IMR-90 (cell line): ENCODE measurements at regions not wholly inside any gene's neighbourhood (a gene's known extent, or its start where the extent isn't known, plus 50 kb on each side); places are given as distances from the start of the nearest gene placed in this dataset.

ENCODE experiments used
- ATAC-seq: fragments of 200-7000 bp; cut with Tn5 transposase; 2 replicates; pipeline ENCODE4 v1.9.1; 2020; ENCODE audit warnings: low read depth, mild to moderate bottlenecking, moderate library complexity
- BruUV-seq: library from RNA; stranded (reverse); fragments of 400-500 nt; replicated peaks from 2 replicates; lab custom pipeline; 2021; lab: Mats Ljungman, UMichigan
- CTCF ChIA-PET: fragments of 300-600 bp; formaldehyde crosslinking; extraction: SDS; loops from one replicate; lab custom pipeline; 2021; ENCODE audit warnings: antibody characterized with exemption; lab: Yijun Ruan, JAX
- POLR2A ChIA-PET: fragments of 300-600 bp; sonication (Branson Sonifier 250); formaldehyde crosslinking; loops from one replicate; lab custom pipeline; 2022; ENCODE audit warnings: antibody characterized with exemption; ENCODE audit not compliant: unreplicated experiment; lab: Charles Lee
- DNase-seq: peaks from one replicate; pipeline ENCODE4 v3.0.0; 2013
- H2AFZ ChIP-seq: replicated peaks from 2 replicates; pipeline ENCODE3; 2013; ENCODE audit warnings: low read length, mild to moderate bottlenecking; ENCODE audit not compliant: poor library complexity
- H2AK5ac ChIP-seq: 2 replicates; pipeline ENCODE4 v1.6.1; 2013; ENCODE audit warnings: low read depth, low read length, inconsistent platforms
- H2AK9ac ChIP-seq: replicated peaks from 2 replicates; pipeline ENCODE3; 2013; ENCODE audit warnings: mild to moderate bottlenecking, low read depth, low read length, moderate library complexity; ENCODE audit not compliant: poor library complexity
- H2BK120ac ChIP-seq: 2 replicates; pipeline ENCODE4 v1.6.1; 2013; ENCODE audit warnings: low read depth, low read length, inconsistent platforms
- H2BK15ac ChIP-seq: 3 replicates; pipeline ENCODE4 v1.6.1; 2013; ENCODE audit warnings: low read depth, low read length, inconsistent platforms
- H2BK20ac ChIP-seq: 2 replicates; pipeline ENCODE4 v1.6.1; 2013; ENCODE audit warnings: low read depth, mild to moderate bottlenecking, inconsistent platforms, low read length, moderate library complexity
- H2BK5ac ChIP-seq: 2 replicates; pipeline ENCODE4 v1.6.1; 2013; ENCODE audit warnings: mild to moderate bottlenecking, low read depth, low read length, inconsistent platforms; ENCODE audit not compliant: poor library complexity, severe bottlenecking
- H3K14ac ChIP-seq: replicated peaks from 2 replicates; pipeline ENCODE4 v1.6.1; 2013; ENCODE audit warnings: low read depth, low read length, inconsistent platforms
- H3K18ac ChIP-seq: 2 replicates; pipeline ENCODE4 v1.6.1; 2013; ENCODE audit warnings: low read depth, low read length, control low read depth
- H3K23ac ChIP-seq: 2 replicates; pipeline ENCODE4 v1.6.1; 2013; ENCODE audit warnings: low read depth, low read length, inconsistent platforms
- H3K27ac ChIP-seq: 2 replicates; pipeline ENCODE4 v1.5.1; 2013; ENCODE audit warnings: mild to moderate bottlenecking, control low read depth, low read length; ENCODE audit not compliant: insufficient read depth
- H3K27me3 ChIP-seq: 2 replicates; pipeline ENCODE4 v1.6.1; 2013; ENCODE audit warnings: low read length; ENCODE audit not compliant: control insufficient read depth, insufficient read depth
- H3K36me3 ChIP-seq: 2 replicates; pipeline ENCODE4 v1.6.1; 2013; ENCODE audit warnings: low read length, mixed read lengths; ENCODE audit not compliant: control insufficient read depth, insufficient read depth
- H3K4ac ChIP-seq: 2 replicates; pipeline ENCODE4 v1.6.1; 2013; ENCODE audit warnings: low read depth, low read length, inconsistent platforms
- H3K4me1 ChIP-seq: 2 replicates; pipeline ENCODE4 v1.6.1; 2013; ENCODE audit warnings: low read length, mixed read lengths; ENCODE audit not compliant: control insufficient read depth, insufficient read depth
- H3K4me2 ChIP-seq: 2 replicates; pipeline ENCODE4 v1.6.1; 2013; ENCODE audit warnings: low read depth, mild to moderate bottlenecking, control low read depth, low read length, moderate library complexity
- H3K4me3 ChIP-seq: 2 replicates; pipeline ENCODE4 v1.5.1; 2013; ENCODE audit warnings: low read depth, mild to moderate bottlenecking, control low read depth, low read length, moderate library complexity; ENCODE audit not compliant: insufficient read depth
- H3K56ac ChIP-seq: 2 replicates; pipeline ENCODE4 v1.6.1; 2013; ENCODE audit warnings: low read length, inconsistent platforms; ENCODE audit not compliant: insufficient read depth; ENCODE audit errors: extremely low read depth
- H3K79me1 ChIP-seq, 2 experiments: 2 replicates each; pipeline ENCODE4 v1.6.1; 2013; ENCODE audit warnings: low read length in 2 of 2, inconsistent platforms in 1 of 2, low read depth in 1 of 2
- H3K9ac ChIP-seq: 2 replicates; pipeline ENCODE4 v1.6.1; 2013; ENCODE audit warnings: low read depth, low read length, control low read depth
- H3K9me1 ChIP-seq: 2 replicates; pipeline ENCODE4 v1.6.1; 2013; ENCODE audit warnings: low read length, inconsistent platforms; ENCODE audit not compliant: insufficient read depth
- H3K9me3 ChIP-seq: 2 replicates; pipeline ENCODE4 v1.6.1; 2013; ENCODE audit warnings: low read length; ENCODE audit not compliant: control insufficient read depth, insufficient read depth
- H4K20me1 ChIP-seq: 2 replicates; pipeline ENCODE4 v1.6.1; 2013; ENCODE audit warnings: low read length, inconsistent platforms; ENCODE audit not compliant: insufficient read depth
- H4K5ac ChIP-seq: 2 replicates; pipeline ENCODE4 v1.6.1; 2013; ENCODE audit warnings: mild to moderate bottlenecking, low read depth, low read length, control low read depth
- H4K8ac ChIP-seq, 2 experiments: 2 replicates each; pipeline ENCODE4 v1.6.1; 2013; ENCODE audit warnings: low read depth in 2 of 2, low read length in 2 of 2, control low read depth in 1 of 2, inconsistent platforms in 1 of 2
- H4K91ac ChIP-seq: 2 replicates; pipeline ENCODE4 v1.6.1; 2013; ENCODE audit warnings: low read depth, low read length, inconsistent platforms; ENCODE audit not compliant: insufficient read depth
- MXI1 ChIP-seq: IDR thresholded peaks from 2 replicates; pipeline ENCODE4 v1.6.1; 2012; ENCODE audit warnings: low read depth, mild to moderate bottlenecking, low read length, moderate library complexity, borderline replicate concordance
- WGBS, 2 experiments: methylation state at CpG; one replicate each; pipeline versions ENCODE4 v1.1.5 to v1.1.7; 2013; ENCODE audit warnings: missing lambda C conversion rate in 2 of 2; ENCODE audit not compliant: insufficient read length in 1 of 2; ENCODE audit errors: extremely low coverage in 2 of 2; 5-methylcytosine and 5-hydroxymethylcytosine counted together
- dilution Hi-C: fragments of 300-500 bp; cut with HindIII; formaldehyde crosslinking; loops from one replicate; pipeline ENCODE4 v1.14.3; 2018; ENCODE audit warnings: low sequenced_read_pairs; ENCODE audit not compliant: unreplicated experiment
- in situ Hi-C: fragments of 300-500 bp; cut with MboI; formaldehyde crosslinking; loops from 3 replicates; pipeline ENCODE4 v1.14.3; 2019; ENCODE audit warnings: low sequenced_read_pairs, inconsistent platforms, mixed read lengths
- intact Hi-C: fragments of 100-400 bp; cut with micrococcal nuclease; formaldehyde crosslinking; loops from 2 replicates; pipeline ENCODE4 v1.10.0; 2022
- TF ChIP-seq, protein P1 (sequence below): fragments of 150-350 bp; IDR thresholded peaks from 2 replicates; pipeline ENCODE4 v1.6.1; 2017; ENCODE audit warnings: mild to moderate bottlenecking, antibody characterized with exemption, low read length, low read depth

DNA sequence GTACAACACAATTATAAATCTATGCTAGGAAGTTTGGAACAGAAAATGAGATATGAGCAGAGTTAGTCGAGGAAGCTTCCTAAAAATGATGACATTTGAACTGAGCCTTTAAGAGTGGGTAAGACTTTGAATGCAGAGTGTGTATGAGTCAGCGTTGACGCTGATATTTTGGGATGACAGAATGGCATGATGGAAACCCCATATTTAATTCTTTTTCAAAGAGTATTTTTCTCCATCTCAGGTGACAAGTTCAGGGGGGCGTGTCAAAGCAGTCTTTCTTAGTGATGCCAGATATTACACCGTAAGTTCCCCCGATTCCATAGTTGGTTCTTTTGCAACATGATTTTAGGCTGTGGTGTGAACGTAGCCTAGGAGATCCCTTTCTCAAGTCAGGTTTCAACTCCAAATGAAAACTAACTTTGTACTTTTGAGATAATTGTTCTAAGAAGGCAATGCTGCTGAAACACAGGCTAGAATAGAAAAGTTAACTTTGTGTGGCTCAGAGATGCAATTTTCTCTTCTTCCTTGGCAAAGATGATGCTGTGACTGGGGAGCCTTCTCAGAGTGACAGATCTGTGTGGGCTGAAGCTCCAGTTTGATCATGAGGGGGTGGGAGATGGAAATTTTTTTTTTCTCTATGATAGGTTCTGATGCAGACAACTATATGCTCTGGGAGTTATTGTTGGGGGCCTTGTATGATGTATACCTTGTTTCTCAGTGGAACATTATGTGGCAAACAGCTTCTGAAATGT, 59.2 kb downstream of the GLUD2 start:
- dilution Hi-C loops: no loop called here
- no TSS peak for BruUV-seq
- no peak overlapping the region for H2AK9ac ChIP-seq
- H3K9me1 ChIP-seq: no peaks in the 10 kb centered on the region
- no peak overlapping the region for H4K8ac ChIP-seq
- H3K79me1 ChIP-seq: no peaks in the 10 kb centered on the region
- no peak overlapping the region for H3K18ac ChIP-seq
- H3K56ac ChIP-seq: no peak overlapping the region
- H3K4me3 ChIP-seq: no peak overlapping the region
- TF ChIP-seq, protein P1, sequence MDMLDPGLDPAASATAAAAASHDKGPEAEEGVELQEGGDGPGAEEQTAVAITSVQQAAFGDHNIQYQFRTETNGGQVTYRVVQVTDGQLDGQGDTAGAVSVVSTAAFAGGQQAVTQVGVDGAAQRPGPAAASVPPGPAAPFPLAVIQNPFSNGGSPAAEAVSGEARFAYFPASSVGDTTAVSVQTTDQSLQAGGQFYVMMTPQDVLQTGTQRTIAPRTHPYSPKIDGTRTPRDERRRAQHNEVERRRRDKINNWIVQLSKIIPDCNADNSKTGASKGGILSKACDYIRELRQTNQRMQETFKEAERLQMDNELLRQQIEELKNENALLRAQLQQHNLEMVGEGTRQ: no peak
- no peak for TF ChIP-seq MXI1
- intact Hi-C loops: no loop called here
- ChIA-PET POLR2A (no interaction called here), CTCF (no interaction called here)
- H3K27ac ChIP-seq: no peak overlapping the region
- H2BK120ac ChIP-seq: no peak overlapping the region
- H3K9me3 ChIP-seq: no peaks in the 10 kb centered on the region; the same call in 1 of the 2 replicates
- in situ Hi-C loops: no loop called here
- no peak overlapping the region for H3K14ac ChIP-seq
- DNase-seq (no peak), ATAC-seq (no peak)
- no peak overlapping the region for H4K5ac ChIP-seq
- no peaks in the 10 kb centered on the region for H4K20me1 ChIP-seq
- no CpG with 5 or more reads among the region's 7 CpGs for WGBS, 2 experiments
- no peak overlapping the region for H3K9ac ChIP-seq
- H2BK20ac ChIP-seq: no peak overlapping the region
- no peaks in the 10 kb centered on the region for H3K27me3 ChIP-seq
- no peak overlapping the region for H2AFZ ChIP-seq
- no peak overlapping the region for H3K4ac ChIP-seq
- no peak overlapping the region for H2BK15ac ChIP-seq
- no peak overlapping the region for H4K91ac ChIP-seq
- no peaks in the 10 kb centered on the region for H3K4me1 ChIP-seq
- H2BK5ac ChIP-seq: no peak overlapping the region
- H3K36me3 ChIP-seq: no peaks in the 10 kb centered on the region
- no peak overlapping the region for H3K4me2 ChIP-seq
- no peak overlapping the region for H3K23ac ChIP-seq
- H2AK5ac ChIP-seq: no peak overlapping the region
